Fibroblast of pulmonary artery (primary cell): ENCODE measurements at regions not wholly inside any gene's neighbourhood (a gene's known extent, or its start where the extent isn't known, plus 50 kb on each side); places are given as distances from the start of the nearest gene placed in this dataset.
"Not testable (repeated sequence)": the region's sequence is repeated elsewhere in the genome, so short reads cannot be mapped to it uniquely, and the experiment has no call there.

Source experiments
- DNase-seq: peaks from one replicate; pipeline ENCODE4 v3.0.0-alpha.2; 2010; ENCODE audit warnings: low read depth
- H3K4me3 ChIP-seq: replicated peaks from 2 replicates; pipeline ENCODE4 v1.5.1; 2011; ENCODE audit warnings: low read depth, mild to moderate bottlenecking, control low read depth, low read length, moderate library complexity
- TF ChIP-seq, protein P1 (sequence below): IDR thresholded peaks from 2 replicates; pipeline ENCODE4 v1.5.1; 2011; ENCODE audit warnings: mild to moderate bottlenecking, control low read depth, low read length, inconsistent platforms; ENCODE audit errors: missing control alignments

DNA sequence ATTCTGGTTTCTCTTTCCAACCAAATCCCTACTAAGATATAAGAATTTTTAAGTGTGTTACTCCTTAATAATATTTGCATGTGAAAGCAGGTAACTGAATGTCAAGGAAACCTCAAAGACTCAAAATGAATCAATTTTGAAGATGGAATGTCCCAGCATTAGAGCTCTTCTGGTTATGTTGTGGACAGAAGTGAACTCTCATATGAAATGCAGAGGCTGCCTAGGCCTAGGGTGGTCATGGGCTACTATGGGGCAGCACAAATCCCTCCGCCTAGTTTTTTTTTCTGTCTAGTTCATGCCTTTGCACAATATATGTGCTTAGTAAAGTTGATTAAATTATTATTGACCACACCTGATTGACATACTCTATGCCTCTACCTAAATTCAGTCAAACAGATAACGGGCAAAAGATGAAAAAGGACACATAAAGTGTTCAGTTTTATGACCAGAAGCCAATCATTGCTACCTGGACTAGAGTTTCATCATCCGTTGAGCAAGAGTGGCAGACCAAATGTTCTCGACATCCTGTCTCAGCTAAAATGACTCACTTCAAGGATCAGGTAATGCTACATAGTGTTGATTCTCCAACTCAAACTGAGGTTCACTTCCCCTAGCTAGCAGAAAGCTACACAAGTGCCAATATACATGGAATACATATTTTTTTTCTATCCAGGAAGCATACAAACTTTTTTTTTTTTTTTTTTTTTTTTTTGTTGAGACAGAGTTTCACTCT is 1211.4 kb downstream of the VRK1 start:
- no peak for DNase-seq
- TF ChIP-seq, protein P1, sequence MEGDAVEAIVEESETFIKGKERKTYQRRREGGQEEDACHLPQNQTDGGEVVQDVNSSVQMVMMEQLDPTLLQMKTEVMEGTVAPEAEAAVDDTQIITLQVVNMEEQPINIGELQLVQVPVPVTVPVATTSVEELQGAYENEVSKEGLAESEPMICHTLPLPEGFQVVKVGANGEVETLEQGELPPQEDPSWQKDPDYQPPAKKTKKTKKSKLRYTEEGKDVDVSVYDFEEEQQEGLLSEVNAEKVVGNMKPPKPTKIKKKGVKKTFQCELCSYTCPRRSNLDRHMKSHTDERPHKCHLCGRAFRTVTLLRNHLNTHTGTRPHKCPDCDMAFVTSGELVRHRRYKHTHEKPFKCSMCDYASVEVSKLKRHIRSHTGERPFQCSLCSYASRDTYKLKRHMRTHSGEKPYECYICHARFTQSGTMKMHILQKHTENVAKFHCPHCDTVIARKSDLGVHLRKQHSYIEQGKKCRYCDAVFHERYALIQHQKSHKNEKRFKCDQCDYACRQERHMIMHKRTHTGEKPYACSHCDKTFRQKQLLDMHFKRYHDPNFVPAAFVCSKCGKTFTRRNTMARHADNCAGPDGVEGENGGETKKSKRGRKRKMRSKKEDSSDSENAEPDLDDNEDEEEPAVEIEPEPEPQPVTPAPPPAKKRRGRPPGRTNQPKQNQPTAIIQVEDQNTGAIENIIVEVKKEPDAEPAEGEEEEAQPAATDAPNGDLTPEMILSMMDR: no peak
- no peak overlapping the region for H3K4me3 ChIP-seq

DNA sequence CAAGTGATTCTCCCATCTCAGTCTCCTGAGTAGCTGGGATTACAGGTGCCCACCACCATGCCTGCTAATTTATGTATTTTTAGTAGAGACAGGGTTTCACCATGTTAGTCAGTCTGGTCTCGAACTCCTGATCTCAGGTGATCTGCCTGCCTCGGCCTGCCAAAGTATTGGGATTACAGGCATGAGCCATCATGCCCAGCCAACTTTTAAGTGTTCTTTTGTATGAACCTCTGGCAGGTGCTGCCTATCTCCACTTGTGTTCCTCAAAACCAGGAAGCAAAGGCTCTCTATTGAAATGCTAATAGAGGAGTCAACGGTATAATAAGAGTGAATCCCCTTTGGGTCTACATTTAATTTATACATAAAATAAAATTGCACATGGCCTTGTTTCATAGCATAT is 1212.0 kb downstream of the VRK1 start:
- DNase-seq: not testable (repeated sequence)

DNA sequence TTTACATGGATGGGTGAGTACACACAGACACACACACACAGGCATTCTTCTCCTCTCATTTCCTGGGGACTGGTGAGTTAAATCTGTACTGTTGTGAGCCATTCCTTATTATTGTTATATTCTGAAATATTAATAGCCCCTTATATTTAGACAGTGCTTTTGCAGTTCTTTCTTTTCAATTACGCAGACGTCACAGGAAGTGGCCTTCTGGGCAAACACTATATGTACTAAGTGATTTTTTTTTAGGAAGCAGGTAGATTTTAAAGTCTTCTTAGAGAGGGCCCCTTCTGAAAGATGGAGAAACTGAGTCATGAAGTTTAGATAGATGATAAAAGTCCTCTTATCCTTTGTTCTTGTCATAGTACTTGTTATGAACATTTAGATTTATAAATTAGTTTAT is 1213.6 kb downstream of the VRK1 start:
- TF ChIP-seq, protein P1: no peak
- no peak for DNase-seq
- H3K4me3 ChIP-seq: no peak overlapping the region

More for the DNA sequence above, 1212.0 kb downstream of the VRK1 start:
- H3K4me3 ChIP-seq: not testable (repeated sequence)

DNA sequence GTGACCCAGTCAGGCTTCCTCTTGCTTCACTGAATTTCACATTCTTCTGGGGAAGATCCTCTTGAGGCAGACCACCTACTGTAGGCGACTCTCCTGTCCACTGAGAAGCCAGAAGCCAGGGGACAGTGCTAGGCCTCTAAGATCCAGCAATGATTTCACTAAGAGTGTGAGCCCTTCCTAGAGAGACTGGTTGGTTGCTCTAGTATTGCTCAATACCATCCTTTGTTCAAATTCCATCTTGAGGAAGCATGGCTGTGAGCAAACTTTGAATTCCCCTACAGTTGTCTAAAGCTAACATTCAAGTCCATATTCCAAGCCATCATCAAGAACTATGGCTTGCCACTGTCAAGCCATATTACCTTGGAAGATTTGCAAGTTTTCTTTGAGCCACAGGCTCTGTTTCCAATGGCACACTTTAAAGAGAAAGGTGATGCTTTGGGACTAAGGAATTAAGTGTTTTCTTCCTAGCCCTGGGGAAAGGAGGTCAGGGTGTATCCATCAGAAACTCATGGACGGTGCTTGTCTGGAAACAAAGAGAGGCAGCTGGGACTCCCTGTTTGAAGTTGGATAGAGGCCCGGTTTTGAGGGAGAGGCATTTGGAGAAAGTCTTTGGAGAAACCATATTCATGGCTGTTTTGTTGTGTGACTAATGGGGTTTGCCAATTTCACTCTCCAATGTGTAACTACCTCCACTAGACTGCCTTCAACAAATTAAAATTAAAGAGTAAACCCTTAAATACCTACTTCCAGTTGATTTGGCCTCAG is 1217.9 kb downstream of the VRK1 start:
- no peak overlapping the region for H3K4me3 ChIP-seq
- no peak for DNase-seq
- TF ChIP-seq, protein P1: no peak

DNA sequence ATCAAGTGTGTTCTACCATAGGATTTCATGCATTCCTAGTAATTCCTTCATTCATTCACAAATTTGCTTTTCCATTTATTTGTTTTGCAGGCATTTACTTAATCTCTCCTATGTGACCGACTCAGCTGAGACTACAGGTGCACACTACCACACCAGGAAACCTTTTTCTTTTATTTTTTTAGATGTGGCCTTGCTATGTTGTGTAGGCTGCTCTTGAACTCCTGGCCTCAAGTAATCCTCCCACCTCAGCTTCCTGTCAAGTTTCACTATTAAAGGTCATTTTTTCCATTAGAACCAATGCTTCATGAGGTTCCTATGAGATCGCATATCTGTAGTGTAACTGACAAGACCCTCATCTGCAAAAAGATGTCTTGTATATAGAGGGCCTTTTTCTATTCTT is 1218.7 kb downstream of the VRK1 start:
- DNase-seq: no peak
- no peak overlapping the region for H3K4me3 ChIP-seq
- TF ChIP-seq, protein P1: no peak

DNA sequence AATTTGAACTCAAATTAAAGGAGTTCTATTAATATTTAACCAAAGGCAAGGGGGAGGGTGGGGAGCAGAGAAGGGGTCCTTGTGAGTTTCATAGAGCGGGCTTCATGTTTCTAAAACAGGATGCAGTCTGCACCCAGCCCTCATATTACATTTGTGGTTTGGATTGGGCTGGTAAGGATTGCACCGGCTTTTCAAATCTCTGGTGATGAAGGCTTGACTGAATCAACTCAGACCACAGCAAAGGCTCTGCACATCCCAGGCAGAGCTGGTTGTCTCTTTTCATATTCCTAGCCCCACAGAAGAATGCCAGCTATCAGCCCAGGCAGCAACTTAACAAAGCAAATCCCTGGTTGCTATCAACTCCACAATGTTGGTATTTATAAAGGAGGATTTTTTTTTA is 1221.4 kb downstream of the VRK1 start:
- TF ChIP-seq, protein P1: no peak
- no peak for DNase-seq
- H3K4me3 ChIP-seq: no peak overlapping the region

DNA sequence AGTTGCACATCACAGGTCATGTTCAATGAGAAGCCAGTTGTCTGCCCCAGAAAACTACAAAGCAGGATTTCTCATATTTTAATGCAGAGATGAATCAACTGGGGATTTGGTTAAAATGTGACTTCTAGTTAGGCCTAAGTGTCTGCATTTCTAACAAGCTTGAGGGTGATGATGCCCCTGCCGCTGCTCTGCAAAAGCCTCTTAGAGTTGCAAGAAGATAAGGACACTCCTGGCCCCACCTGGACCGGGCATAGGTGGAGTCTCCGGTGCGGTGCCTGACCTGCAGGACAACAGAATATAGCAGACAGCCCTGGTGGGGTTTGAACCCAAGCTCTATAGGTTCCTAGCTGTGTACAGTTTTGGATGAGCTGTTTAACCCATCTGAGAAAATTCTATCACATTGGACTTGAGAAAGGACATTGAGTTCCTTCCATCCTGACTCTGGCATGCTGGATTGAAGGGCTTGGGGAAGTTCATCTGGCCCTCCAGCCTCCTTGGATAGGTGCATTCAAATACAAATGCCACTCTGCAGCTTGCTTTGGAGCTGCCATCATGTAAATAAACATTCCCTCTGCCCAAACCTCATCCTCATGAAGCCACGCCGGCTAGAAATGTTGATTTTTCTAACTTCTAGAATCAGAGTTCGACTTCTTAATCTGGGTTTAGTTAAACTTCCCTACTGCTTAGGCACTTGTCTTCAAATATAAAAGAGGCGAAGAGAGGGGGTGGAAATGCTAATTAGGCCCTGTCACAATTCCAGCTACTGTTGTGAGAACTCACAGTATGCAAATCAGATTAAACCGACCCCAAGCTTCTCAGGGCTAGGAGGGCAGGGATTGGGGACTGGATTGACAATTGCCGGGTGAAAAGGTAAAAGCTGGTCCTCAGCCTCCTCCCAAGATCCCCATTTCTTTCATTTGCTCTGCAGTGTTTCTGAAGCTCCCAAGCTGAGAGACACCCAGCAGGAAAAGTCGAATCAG is 1225.6 kb downstream of the VRK1 start:
- TF ChIP-seq, protein P1: no peak
- H3K4me3 ChIP-seq: no peak overlapping the region
- DNase-seq: no peak
